Neural progenitor cell (in vitro differentiated cells): ENCODE measurements at regions not wholly inside any gene's neighbourhood (a gene's known extent, or its start where the extent isn't known, plus 50 kb on each side); places are given as distances from the start of the nearest gene placed in this dataset.

Experiments used
- CTCF ChIP-seq: fragments of 200-600 bp; sonication (generic); IDR thresholded peaks from 2 replicates; pipeline ENCODE4 v1.5.1; 2017; ENCODE audit warnings: antibody characterized with exemption, mild to moderate bottlenecking
- EZH2phosphoT487 ChIP-seq: fragments of 200-600 bp; sonication (generic); IDR thresholded peaks from 2 replicates; pipeline ENCODE4 v1.6.1; 2017; ENCODE audit warnings: antibody characterized with exemption

GRCh38 chr19:32220951-32221350 is 124.5 kb upstream of the ZNF507 start:
- TF ChIP-seq CTCF: no peak
- no peak for TF ChIP-seq EZH2phosphoT487
